ENCODE measurements at regions not wholly inside any gene's neighbourhood (a gene's known extent, or its start where the extent isn't known, plus 50 kb on each side); places are given as distances from the start of the nearest gene placed in this dataset.

DNA sequence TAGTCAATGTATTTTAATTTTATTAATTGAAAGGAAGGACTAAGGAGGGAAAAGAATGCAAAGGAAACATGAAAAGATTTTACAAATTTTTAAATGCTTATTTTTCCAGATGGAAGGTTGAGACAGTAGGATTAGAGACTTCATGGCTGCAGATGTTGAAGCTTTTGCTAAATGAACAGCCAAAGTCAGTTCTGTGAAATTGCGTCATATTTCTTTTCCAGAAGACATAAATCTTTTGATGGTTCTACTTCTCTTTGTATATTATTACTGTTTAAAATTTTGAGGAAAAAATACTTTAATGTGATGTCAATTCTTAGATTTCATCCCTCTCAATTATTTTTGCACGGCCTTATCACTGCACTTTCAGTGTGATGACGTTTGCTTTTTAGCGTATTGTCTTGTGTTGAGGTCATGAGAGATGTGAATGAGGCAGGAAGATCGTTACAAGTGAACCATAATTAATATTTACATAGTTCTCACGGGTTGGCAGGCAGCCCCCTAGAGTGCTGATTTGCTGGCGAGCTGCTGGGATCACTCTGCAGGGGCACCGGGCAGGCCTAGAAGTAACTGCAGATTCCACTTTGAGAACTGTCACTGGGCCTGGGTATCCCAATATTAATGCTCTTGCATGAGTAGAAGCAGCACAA, 158.1 kb downstream of the TBXT start:
- DNase-seq (ENCODE audit: low read depth): no peak

DNA sequence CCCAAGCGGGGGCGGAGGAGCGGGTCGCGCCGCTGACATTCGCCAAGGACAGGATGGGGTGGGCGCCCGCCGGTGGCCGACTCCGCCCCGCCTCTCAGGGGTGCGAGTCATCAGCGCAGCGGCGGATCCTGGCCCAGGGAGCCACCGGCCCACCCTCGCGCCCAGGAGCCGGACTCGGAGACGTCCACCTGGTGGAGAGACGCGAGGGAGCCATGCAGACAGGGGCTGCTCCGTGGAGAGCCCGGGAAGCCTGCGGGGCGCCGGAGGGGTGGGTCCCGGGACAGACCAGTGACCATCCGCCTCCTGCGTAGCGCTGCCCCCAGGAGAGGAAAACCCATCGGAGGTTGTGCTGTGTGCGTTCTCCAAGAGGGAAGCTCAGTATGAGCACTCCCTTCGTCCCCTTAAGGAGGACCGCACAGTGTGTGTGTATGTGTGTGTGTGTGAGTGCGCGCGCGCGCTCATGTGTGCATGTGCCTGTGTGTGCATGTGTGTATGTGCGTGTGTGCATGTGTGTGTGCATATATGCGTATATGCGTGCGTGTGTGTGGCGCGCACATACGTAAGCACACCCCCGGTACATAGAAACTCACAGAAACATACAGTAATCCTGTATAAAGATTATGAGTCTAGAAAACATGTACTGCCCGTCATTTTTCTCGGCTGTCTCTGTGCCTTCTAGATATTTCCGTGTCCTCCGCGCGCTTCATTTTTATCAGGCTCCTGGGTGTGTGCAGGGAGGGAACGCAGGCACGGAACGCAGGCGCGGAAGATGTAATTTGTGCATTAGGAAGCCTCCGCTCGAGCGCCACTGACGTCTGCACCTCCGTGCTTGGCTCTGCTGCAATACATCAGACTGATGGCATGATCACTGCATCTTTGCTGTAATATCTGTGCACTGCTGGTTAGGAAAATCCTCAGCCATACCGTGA, 158.9 kb downstream of the TBXT start:
- DNase-seq (ENCODE audit: low read depth): no peak

DNA sequence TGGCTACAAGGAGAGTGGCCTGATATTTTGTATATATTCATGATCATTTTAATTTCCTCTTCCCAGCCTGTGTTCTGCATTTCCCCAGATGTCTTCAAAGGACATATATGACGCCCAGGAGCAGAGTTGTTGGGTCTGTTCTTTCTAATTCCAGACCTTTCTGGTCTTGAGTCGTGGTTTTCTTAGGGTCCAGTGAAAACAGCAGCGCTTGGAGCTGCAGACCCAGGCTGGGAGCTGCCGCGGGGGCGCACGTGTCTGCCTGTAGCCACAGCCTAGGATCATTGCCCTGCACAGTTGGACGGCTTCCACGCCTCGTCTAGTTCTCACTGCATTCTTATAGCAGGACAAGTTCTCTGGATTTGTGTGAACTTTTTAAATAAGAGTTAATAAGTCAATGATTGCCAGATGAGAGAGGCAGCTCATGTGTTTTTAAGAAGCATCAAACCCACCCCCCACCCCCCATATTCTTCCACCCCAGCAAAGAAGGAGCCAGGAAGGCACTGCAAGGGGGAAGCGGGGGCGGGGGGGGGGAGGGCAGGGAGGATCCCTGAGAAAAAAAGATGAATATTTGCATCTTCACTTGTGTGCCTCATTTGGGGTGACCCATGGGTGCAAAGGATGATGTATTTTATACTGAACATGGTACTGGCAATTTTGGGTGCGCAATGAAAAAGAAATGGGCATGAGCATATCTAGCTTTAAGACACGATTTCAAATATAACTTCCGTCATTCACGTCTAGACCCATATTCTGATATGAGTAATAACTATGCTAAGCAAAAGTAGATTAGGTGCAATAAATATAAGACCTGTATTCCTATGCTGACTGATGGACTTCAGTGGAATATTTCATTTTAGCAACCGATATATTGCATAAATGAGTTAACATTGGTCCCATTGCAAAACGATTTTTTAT, 160.0 kb downstream of the TBXT start:
- DNase-seq (ENCODE audit: low read depth): no peak

DNA sequence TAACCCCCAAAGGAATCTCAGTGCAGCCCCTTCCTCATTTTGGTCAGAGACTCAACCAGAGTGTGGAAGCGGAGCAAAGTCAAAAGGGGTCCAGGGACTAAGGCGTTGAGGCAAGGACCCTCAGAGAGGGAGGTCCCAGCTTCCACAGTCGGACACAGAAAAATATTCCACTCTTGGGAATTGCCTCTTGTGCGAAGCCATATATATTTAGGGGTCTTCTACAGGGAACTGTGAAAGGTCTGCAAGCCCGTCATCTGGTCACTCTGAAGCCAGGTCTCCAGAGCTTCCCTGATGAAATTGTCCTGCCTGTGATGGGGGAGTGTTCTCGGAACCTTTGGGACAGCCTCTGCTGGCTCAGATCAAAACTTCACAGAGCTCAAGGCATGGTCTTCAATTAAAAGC, 160.8 kb downstream of the TBXT start:
- no peak for DNase-seq (ENCODE audit: low read depth)

DNA sequence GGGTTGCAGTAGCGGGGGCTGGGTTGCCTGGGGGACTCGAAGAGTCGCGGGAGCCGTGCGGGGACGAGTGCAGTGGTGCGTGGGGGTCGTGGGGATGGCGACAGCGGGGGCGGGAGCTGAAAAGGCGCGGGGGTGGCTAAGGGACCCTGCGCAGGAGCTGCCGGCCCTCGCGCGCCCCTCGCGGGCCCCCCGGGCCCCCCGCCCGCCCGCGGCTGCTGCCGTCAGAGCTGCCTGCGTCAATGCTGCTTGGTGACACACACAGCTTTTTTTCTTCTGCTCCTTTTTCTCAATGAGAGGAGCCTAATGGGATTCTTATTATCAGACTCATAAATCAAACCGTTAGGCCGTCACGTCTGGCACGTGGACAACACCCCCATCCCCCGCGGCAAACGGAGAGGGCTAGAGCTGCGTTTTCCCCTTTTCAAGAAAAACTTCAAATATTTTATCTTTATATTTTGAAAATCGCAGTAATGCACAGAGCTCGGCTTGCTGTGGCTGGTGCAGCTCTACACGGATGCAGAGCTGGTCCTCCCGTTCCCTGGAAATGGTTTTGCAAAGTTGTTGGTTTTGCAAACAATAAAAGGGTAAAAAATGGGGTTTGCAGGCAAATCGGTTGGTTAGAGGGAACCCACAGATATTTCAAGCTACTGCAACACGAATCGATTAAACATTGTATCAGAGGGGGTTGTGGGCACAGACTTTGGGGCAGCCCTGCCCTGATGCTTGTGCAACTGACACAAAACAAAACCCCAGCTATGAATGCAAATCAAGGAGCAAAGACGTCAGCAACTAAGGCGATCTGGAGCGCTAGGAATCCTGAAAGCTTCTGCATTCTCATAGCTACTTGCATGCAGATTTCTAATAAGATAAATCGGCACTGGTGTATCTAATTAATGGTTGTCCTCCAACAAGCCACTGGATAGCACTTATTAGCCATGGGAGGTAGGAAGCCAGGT, 161.4 kb downstream of the TBXT start:
- DNase-seq (ENCODE audit: low read depth): peak; percentile 50

DNA sequence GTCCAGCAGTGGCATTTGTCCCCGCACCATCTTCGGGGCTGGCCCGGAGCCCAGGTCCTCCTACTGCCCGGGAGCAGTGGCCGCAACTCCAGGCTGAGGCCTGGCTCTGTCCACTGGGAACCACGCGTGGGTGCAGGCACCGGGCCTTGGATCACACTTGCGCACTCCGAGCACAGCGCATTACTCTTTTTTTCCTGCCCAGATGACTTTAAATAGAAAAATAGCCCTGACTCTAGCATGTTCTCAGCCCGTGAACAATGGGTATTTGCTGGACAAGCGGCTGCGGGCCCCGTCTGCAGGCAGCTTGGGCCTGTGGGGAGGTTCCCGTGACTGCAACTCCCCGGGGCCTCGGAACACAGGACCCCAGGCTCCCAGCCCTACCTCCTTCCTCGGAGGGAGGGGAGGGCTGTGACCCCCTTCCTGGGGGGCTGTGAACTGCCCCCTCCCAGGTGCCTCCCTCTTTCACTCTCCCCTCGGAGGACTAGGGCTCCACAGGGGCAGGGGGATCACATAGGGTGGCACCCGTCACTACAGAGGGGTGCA, 162.2 kb downstream of the TBXT start:
- no peak for DNase-seq (ENCODE audit: low read depth)

DNA sequence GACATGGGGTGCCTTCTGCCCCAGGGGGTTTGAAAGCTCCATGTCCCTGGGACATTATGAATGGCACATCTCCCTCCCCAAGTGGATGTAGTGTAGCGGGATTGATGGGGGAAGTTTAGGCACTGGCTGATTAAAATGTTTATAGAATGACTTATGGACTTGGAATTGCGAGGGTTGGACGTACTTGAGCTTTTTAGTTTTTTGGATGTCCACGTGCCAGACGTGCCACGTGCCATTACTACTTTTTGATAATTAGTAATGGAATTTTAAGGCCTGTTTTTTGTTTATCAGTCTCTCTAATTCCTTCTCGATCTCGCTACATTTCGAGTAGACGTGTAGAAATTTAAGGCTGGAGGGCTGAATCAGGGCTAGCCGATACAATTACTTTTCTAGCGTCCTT, 162.8 kb downstream of the TBXT start:
- DNase-seq (ENCODE audit: low read depth): no peak

DNA sequence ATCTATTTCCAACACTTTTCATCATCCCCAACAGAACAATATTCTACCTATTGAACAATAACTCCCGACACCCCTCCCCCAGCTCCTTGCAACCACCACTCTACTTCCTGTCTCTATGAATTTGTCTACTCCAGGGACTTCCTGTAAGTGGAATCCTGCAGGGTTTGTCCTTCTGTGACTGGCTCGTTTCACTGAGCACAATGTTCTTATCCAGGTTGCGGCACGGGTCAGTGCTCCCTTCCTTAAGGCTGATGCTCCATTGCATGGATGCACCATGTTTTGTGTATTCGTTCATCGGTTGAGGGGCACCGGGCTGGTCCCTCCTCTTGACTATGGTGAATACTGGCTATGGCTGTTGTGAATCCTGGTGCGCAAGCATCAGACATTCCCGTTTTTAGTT, 163.2 kb downstream of the TBXT start:
- no peak for DNase-seq (ENCODE audit: low read depth)

DNA sequence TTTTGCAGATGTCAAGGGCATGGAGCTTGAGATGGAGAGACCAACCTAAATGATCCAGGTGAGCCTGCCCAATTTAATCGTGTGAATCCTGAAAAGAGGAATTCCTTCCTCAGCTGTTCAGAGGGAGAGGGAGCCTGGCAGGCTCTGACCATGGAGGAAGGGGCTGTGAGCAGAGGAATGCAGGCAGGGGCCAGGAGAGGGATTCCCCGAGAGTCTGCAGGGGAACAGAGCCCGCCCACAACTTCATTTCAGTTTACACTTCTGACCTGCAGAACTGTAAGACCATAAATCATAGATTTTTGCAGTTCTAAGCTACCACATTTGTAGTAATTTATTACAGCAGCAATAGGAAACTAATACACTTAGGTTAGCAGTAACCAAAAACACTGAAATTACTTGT, 164.1 kb downstream of the TBXT start:
- DNase-seq (ENCODE audit: low read depth): no peak

DNA sequence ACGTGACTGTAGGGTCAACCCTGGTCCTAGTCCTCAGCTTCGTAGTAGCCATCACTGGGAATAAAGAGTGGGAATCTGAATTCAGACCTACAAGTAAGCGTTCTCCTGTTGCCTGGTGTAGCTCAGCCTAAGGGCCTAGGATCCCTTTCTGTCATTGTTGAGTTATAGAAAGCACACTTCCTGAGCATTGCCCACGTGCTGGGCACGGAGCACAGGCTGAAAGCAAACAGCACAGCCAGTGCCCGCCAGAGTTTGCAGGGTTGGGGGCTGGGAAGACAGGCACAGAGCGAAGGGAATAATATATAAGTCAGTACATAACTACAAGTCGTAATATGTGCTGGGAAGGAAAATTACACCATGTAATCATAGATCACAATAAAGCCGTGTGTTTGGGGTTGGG, 166.3 kb downstream of the TBXT start:
- no peak for DNase-seq (ENCODE audit: low read depth)

DNA sequence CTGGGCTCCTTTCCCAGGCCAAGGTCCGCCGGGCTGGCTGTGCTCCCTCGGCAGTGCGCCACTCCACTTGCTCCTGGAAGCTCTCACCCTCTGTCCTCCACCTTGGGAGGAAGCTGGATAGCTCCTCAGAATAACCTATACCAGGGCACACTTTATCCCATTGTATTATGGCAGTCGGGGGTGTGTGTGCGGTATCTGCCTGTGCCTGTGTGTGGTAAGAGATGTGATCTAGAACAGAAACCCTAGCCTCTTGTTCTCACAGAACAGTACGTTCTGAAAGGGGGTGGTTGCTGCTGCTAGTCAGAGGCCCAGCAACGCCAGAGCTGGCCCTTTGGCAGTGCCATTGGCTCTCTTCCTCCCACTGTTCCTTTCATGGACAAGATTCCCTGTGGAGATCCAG, 168.4 kb downstream of the TBXT start:
- DNase-seq (ENCODE audit: low read depth): no peak

DNA sequence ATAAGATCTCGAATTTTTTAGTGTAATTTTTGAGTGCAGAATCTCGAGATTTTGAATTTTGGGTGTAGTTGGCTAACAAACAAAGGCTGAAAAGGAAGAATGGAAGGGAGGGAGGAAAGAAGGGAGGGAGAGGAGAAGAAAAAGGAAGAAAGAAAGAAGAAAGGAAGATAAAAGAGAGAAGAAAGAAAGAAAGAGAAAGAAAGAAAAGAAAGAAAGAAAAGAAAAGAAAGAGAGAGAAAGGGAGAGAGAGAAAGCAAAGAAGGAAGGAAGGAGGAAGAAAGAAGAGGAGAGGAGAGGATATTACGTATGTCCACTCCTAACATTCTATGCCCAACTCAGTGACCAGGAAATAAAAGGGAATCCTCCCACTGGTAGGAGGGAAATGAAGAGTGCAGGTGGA, 169.6 kb downstream of the TBXT start:
- no peak for DNase-seq (ENCODE audit: low read depth)

DNA sequence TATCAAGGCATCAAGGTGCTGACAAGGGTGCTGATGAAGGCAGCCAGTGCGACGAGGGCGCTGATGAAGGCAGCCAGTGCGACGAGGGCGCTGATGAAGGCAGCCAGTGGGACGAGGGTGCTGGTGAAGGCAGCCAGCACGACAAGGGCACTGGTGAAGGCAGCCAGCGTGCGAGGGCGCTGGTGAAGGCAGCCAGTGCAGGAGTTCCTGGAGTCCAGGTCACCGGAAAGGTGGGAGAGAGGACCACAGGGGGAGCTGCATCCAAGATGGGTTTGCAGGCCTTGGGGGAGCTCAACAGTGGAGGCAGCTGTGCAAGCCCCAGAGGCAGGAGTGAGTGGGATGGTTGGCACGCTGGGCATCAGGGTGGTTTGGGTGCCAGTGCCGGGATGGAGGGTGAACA, 176.3 kb downstream of the TBXT start:
- DNase-seq (ENCODE audit: low read depth): no peak

DNA sequence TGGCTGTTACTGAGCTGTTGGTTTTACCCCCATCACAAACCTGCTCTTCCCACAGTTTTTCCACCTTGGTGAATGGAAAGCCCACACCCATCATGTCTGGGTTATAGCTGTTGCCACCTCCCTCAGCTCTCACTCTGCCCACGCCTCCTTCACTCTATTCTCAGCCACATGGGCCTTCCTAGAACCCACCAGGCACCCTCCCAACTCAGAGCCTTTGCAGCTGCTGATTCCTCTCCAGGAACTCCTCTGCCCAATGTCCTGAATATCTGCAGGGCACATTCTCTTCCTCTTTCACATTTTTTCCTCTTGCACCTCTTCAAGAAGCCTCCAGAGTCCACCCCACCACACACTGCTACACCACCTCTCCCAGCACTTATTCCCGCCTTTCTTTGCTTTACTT, 177.4 kb downstream of the TBXT start:
- no peak for DNase-seq (ENCODE audit: low read depth)

DNA sequence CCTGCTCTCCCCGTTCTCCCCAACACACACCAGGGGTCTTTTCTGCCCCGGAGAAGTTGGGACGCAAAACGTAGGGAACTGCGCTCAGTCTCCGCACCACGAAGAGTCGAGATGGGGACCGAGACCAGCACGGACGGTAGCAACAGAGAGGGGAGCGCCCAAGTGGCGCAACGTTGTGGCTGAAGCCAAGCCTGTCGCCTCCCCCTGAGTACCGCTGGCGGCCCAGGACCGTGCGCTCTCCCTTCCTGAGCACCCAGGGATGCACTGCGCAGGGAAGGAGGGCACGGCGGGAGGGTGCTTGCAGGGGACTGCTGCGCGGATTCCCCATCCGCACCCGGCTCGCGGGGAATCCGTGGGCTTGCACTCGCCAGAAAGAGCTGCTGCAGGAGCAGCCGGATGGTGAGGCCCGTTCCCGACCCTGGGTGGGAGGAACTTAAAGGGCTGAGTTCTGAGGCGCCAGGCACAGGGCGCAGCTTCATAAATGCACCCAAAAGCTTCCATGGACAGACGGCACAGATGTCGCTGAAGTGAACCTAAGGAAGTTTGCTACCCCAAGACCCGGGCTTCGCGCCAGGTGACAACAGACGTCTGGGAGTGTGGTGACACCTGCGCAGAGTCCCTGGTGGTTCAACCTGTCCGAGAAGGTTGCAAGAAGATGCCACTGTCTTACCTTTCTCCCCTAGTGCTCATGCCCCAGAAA, 178.7 kb downstream of the TBXT start:
- no peak for DNase-seq (ENCODE audit: low read depth)

DNA sequence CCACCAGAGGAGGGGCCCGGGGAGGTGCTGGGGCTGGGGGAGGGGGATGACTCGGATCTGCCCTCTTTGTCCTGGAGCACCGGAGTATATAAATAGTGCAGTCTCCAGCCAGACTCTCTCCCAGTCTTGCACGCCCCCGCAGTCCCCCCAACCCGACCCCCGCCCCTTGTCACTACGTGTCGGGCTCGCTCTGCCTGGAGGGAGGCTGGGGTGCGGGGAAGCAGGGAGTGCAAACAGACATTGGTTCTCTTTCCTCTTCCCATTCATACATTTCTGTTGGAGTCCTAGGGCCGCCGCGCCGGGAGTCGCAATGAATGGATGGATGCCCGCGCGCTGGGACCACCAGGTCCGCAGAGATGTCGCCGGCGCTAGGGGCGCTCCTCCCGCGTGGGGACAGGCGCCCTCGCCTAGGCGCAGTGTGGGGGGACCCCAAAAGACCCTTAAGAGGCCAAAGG, 179.3 kb downstream of the TBXT start:
- DNase-seq (ENCODE audit: low read depth): no peak

DNA sequence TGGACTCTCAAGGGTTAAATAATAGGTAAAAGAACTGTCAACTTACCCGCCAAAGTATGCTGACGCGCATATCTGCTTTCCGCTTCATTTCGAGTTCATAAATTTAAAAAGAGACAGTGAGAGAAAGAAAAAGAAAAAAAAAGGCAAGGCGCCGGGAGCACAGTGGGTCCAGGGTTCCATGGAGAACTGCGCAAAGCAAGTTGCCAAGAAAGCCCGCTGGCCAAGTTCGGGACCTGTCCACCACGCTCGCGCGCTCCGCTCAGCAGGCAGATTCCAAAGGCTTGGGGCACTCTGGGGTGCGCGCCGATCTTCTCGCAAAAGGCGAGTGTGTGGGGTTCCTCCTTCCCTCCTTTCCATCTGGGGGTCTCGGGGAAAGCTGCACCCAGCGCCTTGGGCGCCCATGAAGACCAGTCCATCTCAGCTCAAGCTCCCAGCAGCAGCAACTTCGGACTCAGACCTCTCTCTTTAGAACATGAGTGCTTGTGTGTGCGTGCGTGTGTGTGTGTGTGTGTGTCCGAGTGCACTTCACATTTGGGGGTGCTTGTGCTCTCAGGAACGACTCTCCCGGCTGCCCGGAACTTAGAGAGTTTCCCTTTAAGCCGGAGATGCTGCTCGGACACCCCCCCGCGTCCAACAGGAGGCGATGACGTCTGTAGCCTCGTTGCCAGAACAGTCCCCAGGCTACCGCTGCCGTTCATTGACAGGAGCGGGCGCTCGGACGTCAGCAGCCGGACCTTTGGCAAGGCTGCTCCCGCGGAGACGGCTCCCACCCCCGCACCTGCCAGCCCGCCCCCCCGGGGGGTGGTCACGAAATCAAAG, 180.0 kb downstream of the TBXT start:
- DNase-seq (ENCODE audit: low read depth): peak; percentile 67

DNA sequence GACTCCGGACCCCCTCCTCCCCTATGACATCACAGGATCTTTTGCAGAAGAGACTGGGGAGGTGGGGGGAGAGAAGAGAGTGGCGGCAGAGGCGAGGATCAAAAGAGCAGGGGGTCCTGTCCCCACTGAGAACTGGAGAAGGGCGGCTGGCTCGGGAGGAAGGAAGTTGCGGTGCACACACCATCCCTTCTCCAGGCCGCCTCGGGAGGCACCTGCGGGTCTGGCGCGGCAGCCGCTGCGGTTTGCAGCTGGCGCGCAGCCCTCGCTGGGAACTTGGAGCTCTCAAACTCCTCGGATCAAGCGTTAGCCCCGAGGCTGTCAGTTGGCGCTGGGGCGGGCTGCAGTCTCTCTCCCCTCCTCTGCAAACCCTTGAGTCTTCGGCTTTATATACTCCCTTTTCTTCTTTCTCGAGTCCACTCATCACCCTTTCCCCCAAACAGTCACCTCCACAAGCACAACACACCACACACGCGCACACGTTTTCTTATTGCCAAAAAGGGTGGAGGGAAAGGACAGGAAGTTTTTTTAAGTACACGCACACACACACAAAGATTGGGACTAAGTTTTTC, 180.7 kb downstream of the TBXT start:
- DNase-seq (ENCODE audit: low read depth): no peak

DNA sequence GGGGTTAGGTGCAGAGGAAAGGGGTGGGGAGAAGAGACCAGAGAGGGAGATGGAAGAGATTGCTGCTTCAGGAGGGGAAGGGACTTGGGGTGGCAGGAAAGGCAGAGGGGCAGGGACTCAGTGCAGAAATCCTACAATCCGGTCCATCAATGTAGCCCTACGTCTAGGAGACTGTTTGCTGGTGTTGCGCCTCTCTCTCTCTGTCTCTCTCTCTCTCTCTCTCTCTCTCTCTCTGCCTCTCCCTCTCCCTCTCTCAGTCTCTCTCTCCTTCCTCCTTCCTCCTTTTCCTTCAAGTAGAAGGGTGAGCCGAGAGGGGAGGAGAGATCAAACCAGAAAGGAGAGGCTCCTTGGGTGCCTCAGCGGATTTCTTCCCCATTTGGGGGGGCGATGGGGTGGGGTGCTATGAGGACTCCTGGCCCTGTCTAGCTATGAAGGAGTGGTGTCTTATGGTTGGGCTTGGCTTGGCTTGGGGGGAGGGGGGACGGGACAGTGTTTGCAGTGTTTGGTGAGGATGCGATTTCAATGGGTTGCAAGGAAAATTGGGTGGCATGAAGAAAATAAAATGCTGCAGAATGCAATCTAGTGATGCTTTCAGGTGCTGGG, 181.2 kb downstream of the TBXT start:
- no peak for DNase-seq (ENCODE audit: low read depth)

Data from stromal cell of bone marrow (primary cell).